NCI-H524 treated with DMSO at 0.1 percent for 48 hours (cell line): ENCODE measurements at regions not wholly inside any gene's neighbourhood (a gene's known extent, or its start where the extent isn't known, plus 50 kb on each side); places are given as distances from the start of the nearest gene placed in this dataset.

Source experiments
- DNase-seq: peaks from one replicate; lab custom pipeline; 2025; lab: John Stamatoyannopoulos, UW

- no peak for DNase-seq
These were observed 103.5 kb upstream of the ETS2 start for GRCh38 chr21:38702196-38702595.

DNA sequence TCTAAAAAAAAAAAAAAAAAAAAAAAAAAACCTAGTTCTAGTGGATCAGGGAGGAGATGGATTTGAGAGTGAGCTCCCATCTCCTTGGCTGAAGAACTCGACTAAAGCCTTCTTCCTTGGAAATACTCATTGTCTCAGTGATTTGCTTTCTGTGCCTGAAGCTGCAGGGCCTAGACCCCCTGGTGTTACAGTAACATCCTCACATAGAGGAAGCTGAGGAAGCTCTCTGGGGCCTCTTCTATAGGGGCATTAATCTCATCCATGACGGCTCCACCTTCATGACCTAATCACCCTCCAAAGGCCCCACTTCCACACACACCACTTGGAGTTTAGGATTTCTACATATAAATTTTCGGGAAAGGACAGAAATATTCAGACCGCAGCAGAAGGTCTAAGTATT is 95.9 kb upstream of the ETS2 start:
- no peak for DNase-seq

- DNase-seq = peak; percentile 50
These were observed 93.7 kb upstream of the ETS2 start for GRCh38 chr21:38712071-38712470.

- DNase-seq = no peak
These were observed 93.1 kb upstream of the ETS2 start for GRCh38 chr21:38712664-38713063.

DNA sequence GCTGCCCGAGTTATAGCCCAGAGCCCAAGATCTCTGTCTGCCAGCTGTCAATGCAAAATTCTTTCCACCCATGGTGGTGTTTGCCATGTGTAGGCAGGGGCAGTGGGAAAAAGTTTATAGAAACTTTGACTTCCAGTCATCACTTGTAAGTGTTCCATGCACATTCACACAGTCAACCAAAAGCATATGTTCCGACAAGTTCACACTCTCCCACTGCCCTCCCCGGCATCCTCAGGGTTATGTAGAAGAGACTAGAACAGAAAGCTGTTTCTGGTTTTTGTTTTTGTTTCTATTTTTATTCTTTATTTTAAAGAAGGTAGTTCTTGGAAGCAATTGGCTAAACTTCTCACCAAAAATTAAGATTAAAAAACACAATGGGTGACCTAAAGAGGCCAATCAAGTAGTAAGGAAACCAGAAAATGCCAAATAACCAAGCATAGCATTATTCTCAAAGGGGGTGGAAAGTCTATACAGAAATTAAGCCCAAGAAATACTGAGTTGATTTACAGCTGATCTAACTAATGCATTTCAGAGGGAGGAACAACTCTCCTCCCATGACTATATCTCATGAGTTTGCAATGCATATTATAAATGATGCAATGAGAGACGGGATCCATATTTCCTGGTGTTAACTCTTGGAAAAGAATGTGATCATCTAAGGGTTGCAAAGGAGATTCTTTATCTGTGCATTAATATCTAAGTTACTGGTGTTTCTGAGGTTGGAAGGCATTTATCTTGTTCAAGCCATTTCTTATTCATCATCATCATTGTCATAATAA is 91.5 kb upstream of the ETS2 start:
- DNase-seq = no peak

DNA sequence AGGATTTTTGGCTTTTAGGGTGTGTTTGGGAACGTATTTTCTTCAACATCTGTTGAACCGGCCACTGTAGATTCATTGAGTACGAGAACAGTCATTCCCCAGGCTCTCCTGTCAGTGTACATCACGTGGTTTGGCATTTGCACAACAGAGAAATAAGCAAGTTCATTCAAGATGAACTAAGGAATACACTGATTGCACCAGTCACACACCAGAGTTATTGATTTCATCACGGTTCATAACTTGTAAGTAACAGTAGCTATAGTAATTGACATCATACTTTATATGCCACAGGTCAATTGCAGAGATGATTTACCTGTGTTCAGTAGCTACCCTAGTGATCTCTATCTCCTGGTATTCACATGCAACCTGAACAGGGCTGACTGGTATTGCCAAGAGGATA is 90.7 kb upstream of the ETS2 start:
- no peak for DNase-seq

GRCh38 chr21:38716088-38716487 is 89.6 kb upstream of the ETS2 start:
- DNase-seq = no peak

- DNase-seq = no peak
These were observed 88.8 kb upstream of the ETS2 start for GRCh38 chr21:38716942-38717341.

- DNase-seq = no peak
These were observed 87.2 kb upstream of the ETS2 start for GRCh38 chr21:38718481-38718880.

- DNase-seq = no peak
These were observed 85.7 kb upstream of the ETS2 start for GRCh38 chr21:38720074-38720473.

- DNase-seq = no peak
These were observed 84.7 kb upstream of the ETS2 start for GRCh38 chr21:38721055-38721454.

- DNase-seq = no peak
These were observed 83.8 kb upstream of the ETS2 start for GRCh38 chr21:38721958-38722357.

DNA sequence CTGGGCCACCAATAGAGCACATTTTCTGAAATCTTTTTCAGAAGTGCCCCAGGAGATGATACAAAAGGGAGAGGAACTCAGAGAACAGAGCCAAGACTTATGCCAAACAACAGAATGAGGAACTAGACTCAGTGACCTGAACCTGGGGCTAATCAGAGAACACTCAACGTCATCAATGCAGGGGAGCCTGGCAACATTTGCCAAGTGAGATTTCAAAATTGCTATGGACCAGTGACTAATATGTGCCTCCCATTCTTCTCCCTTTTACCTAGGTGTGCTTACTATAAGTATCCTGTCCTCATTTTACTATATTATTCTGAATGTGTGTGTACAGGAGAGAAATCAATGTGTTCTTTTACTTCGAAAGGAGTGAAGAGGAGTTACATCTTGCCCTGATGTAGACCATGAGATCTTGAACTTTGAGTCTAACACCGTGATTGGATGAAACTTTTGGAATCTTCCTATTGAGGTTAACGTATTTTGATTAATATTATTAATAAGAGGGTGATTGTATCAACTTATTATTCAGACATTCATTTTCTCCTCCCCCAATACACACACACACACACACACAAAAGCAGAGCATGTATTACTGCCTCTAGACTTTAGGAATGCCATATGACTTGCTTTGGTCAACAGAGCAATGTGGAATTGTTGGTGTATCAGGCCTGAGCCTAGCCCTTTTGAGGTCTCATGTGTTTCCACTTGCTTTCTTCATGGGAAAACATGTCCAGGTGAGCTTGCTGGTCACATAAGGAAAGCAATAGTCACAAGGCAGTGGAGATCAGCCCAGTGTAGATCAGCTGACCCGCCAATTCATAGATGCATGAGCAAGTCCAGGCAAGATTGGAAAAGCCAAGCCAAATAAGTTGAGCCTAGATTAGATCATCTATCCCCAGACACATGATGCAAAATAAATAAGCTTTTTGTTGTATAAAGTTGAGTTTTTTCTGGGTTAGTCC is 80.3 kb upstream of the ETS2 start:
- DNase-seq = no peak

DNA sequence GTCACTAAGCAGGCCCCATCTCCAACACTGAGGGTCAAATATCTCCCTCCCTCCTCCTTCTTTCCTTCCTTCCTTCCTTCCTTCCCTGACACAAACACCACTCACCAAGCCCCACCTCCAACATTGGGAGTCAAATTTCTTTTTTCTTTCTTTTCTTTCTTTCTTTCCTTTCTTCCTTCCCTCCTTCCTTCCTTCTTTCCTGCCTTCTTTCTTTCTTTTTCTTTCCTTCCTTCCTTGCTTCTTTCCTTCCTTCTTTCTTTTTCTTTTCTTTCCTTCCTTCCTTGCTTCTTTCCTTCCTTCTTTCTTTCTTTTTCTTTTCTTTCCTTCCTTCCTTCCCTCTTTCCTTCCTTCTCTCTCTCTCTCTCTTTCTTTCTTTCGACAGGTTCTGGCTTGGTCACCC is 79.2 kb upstream of the ETS2 start:
- DNase-seq = no peak

DNA sequence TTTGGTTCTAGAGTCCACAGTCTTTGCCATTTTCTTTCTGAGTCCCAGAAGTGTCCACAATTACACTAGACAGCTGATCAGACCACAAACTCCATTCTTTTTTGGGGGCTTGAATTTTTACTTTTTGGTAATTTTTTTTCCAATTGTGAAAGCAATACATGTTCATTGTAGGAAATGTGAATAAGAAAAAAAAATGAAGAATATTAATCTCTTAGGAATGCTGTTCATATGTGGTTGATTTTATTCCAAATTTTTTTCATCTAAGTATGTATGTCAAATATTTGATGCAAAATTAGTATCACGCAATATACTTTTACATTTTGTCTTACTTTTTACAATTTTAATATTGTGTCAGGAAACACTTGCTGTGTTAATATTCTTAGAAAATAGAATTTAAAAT is 76.4 kb upstream of the ETS2 start:
- DNase-seq = no peak

DNA sequence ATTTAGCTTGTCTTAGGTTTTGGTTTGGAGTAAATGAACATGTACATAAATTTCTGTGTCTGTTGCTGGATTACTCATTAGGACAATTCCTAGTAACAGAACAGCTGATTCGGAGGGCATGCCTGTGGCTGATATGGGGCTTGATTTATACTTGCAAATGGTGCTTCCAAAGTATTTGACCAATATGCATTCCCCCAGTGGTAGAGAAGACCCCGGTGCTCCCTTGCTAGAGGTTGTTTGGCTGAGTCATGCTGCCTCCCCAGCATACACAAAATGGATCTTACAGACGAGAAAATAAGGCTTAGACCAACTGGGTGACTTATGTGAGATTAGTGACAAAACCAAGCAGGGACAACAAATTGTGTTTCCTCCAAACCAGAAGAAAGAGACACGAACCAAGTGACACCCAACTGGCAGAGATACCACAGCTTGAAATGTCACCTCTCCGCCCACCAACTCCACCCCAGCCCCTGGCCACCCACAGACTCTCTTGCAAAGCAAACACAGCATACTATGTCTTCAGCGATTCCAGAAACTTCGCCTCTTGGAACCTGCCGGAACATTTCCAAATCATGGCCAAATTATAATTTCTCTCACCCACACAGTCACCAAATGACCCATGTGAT is 75.9 kb upstream of the ETS2 start:
- no peak for DNase-seq

- DNase-seq = peak; percentile 65
These were observed 71.7 kb upstream of the ETS2 start for GRCh38 chr21:38733972-38734546.

DNA sequence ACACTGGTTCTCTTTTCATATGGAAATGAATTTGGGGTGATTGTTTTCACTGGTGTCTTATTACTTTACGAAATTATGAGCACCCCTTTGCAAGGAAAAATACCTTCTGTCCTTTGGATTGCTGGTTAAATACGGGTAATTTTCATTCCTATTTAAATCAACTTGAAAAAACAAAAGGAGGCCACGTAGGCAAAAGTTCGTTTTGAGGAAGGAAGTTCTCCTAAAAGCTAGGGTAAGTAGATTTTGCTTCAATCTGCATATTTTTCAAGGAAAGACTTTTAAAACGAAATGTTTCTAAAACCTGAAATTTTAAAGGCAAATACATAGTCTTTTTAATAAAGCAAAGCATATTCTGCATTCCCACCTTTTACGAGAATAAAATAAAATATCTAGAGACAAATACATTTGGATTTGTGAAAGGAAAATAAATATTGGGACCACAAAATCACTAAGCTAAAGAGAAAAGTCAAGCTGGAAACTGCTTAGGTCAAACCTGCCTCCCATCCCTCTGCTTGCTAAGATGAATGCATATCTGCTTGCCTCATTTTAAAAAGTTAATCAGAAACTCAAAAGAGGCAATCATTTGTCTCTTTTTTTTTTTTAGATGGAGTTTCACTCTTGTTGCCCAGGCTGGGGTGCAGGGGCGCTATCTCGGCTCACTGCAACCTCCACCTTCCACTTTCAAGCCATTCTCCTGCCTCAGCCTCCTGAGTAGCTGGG is 70.9 kb upstream of the ETS2 start:
- no peak for DNase-seq

DNA sequence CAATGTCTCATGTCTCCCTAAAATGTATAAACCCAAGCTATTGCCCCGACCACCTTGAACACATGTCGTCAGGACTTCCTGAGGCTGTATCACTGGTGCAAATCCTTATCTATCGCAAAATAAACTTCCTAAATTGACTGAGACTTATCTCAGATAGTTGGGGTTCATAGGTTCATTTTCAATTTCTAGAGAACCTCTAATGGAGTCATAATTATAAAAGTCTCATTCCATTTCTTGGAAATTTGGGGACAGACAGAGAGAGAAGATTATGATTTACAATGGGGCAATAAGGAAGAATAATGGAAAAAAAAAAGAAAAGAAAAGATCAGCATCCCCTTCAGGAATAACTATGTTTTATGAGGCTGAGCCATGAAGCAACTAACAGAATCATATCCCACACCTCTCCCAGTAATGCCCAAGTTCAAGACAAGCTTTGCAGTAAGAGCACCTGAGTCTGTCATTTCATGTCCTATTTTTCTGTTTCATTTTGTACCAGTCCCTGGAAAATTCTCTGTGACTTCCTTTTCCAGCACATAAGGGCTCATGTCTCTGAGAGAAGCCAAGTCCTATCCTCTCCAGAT is 70.0 kb upstream of the ETS2 start:
- no peak for DNase-seq

GRCh38 chr21:38740090-38740489 is 65.6 kb upstream of the ETS2 start:
- DNase-seq = no peak
